Panc1 (cell line): ENCODE measurements at regions not wholly inside any gene's neighbourhood (a gene's known extent, or its start where the extent isn't known, plus 50 kb on each side); places are given as distances from the start of the nearest gene placed in this dataset.

ENCODE experiments used
- POLR2AphosphoS5 ChIP-seq: IDR thresholded peaks from 2 replicates; pipeline ENCODE4 v1.6.1; 2012; ENCODE audit warnings: mild to moderate bottlenecking, low read depth, low read length, moderate library complexity
- TF ChIP-seq, protein P1 (sequence below): fragments of 450-650 bp; IDR thresholded peaks from 2 replicates; pipeline ENCODE4 v1.5.1; 2017; ENCODE audit warnings: mild to moderate bottlenecking

DNA sequence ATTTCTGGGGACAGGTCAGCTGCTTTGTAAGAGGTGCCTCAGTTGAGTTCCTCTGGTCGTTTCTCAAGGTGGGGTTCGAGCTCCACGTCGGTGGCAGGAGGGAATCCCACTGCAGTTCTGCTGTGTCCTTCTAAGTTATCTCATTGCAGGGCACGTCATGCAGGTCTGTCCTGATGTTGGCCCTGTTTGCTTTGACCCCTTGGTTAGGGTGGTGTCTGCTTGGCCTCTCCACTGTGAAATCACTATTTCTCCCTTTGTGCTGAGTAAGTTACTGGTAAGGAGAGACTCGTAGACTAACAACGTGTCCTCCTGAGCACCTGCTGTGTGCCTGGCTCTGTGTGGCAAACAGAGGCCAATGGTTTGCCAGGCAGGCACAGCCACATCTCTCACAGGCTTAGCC is 372.9 kb upstream of the ZMIZ1 start:
- TF ChIP-seq, protein P1, sequence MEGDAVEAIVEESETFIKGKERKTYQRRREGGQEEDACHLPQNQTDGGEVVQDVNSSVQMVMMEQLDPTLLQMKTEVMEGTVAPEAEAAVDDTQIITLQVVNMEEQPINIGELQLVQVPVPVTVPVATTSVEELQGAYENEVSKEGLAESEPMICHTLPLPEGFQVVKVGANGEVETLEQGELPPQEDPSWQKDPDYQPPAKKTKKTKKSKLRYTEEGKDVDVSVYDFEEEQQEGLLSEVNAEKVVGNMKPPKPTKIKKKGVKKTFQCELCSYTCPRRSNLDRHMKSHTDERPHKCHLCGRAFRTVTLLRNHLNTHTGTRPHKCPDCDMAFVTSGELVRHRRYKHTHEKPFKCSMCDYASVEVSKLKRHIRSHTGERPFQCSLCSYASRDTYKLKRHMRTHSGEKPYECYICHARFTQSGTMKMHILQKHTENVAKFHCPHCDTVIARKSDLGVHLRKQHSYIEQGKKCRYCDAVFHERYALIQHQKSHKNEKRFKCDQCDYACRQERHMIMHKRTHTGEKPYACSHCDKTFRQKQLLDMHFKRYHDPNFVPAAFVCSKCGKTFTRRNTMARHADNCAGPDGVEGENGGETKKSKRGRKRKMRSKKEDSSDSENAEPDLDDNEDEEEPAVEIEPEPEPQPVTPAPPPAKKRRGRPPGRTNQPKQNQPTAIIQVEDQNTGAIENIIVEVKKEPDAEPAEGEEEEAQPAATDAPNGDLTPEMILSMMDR, result no peak
- TF ChIP-seq POLR2AphosphoS5, result no peak
